ENCODE measurements at regions not wholly inside any gene's neighbourhood (a gene's known extent, or its start where the extent isn't known, plus 50 kb on each side); places are given as distances from the start of the nearest gene placed in this dataset.

DNA sequence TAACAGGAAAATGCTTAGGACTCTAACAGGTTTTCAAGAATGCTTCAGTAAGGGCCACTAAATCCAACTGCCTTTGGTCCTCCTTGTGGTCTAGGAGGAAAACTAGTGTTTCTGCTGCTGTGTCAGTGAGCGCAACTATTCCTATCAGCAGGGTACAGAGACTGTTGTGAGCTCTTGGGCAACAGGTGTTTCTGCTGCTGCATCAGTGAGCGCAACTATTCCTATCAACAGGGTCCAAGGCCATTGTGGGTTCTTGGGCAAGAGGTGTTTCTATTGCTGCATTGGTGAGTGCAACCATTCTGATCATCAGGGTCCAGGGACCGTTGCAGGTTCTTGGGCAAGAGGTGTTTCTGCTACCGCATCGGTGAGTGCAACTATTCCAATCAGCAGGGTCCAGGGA lies 256.3 kb downstream of the CDH10 start:
- Histone ChIP-seq H3K9ac (ENCODE audit: low read depth, low read length) (no peak overlapping the region), H3K36me3 (ENCODE audit: control insufficient read depth, insufficient read depth, low read length) (no peaks in the 10 kb centered on the region), H3K27ac (ENCODE audit: low read depth, low read length) (no peak overlapping the region)

DNA sequence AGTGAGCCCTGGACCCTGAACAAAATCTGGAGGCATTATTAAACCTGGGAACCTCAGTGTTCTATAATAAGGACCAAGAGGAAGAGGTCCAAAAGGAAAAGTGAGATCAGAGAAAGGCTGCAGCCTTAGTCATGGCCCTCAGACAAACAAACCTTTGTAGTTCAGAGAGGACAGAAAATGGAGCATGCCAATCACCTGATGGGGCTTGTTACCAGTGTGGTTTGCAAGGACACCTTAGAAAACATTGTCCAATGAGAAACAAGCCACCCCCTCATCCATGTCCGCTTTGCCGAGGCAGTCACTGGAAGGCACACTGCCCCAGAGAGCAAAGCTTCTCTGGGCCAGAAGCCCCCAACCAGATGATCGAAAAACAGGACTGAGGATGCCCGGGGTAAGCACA lies 254.8 kb downstream of the CDH10 start:
- Histone ChIP-seq H3K9ac (ENCODE audit: low read depth, low read length) (no peak overlapping the region), H3K27me3 (ENCODE audit: control insufficient read depth, insufficient read depth, low read length) (no peaks in the 10 kb centered on the region), H3K27ac (ENCODE audit: low read depth, low read length) (no peak overlapping the region), H3K9me3 (ENCODE audit: control insufficient read depth, insufficient read depth, low read length) (no peaks in the 10 kb centered on the region), H3K36me3 (ENCODE audit: control insufficient read depth, insufficient read depth, low read length) (no peaks in the 10 kb centered on the region), H3K4me1 (ENCODE audit: control insufficient read depth, insufficient read depth, low read length) (no peaks in the 10 kb centered on the region), H3K4me3 (ENCODE audit: low read depth, low read length) (no peak overlapping the region)

More for the DNA sequence above, 256.3 kb downstream of the CDH10 start:
- Histone ChIP-seq H3K4me1 (ENCODE audit: control insufficient read depth, insufficient read depth, low read length) (no peaks in the 10 kb centered on the region), H3K4me3 (ENCODE audit: low read depth, low read length) (no peak overlapping the region), H3K27me3 (ENCODE audit: control insufficient read depth, insufficient read depth, low read length) (no peaks in the 10 kb centered on the region), H3K9me3 (ENCODE audit: control insufficient read depth, insufficient read depth, low read length) (no peaks in the 10 kb centered on the region)

DNA sequence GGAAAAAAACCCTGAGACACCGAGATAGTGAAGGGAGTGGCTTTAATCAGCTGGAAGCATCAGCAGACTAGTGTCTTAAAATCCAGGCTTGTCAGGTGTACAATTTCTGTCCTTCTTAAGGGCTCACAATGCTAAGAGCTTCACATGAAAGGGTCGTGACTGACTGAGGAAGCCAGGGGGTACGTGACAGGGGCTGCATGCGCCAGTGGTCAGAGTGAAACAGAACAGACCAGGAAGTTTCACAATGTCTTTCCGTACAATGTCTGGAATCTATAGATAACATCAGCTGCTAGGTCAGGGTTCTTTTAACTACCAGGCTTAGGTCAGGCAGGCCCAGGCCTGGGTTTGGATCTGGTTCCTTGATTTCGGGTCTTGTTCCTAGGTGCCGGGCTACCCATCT lies 253.0 kb downstream of the CDH10 start:
- H3K9ac ChIP-seq (ENCODE audit: low read depth, low read length), result no peak overlapping the region
- H3K27me3 ChIP-seq (ENCODE audit: control insufficient read depth, insufficient read depth, low read length), result no peaks in the 10 kb centered on the region
- no peaks in the 10 kb centered on the region for H3K4me1 ChIP-seq (ENCODE audit: control insufficient read depth, insufficient read depth, low read length)
- H3K27ac ChIP-seq (ENCODE audit: low read depth, low read length), result no peak overlapping the region
- no peaks in the 10 kb centered on the region for H3K9me3 ChIP-seq (ENCODE audit: control insufficient read depth, insufficient read depth, low read length)
- no peaks in the 10 kb centered on the region for H3K36me3 ChIP-seq (ENCODE audit: control insufficient read depth, insufficient read depth, low read length)
- H3K4me3 ChIP-seq (ENCODE audit: low read depth, low read length), result no peak overlapping the region

DNA sequence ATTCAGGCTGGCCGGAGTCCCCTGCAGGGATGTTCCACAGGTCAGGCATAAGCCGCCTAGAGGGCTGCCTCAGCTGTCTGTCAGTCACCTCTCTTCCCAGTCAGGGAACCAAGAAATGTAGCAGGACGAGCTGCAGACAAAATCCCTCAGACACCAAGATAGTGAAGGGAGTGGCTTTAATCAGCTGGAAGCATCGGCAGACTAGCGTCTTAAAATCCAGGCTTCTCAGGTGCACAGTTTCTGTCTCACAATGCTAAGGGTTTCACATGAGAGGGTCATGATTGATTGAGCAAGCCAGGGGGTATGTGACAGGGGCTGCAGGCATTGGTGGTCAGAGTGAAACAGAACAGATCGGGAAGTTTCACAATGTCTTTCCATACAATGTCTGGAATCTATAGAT lies 247.2 kb downstream of the CDH10 start:
- H3K4me3 ChIP-seq (ENCODE audit: low read depth, low read length), result no peak overlapping the region
- H3K27me3 ChIP-seq (ENCODE audit: control insufficient read depth, insufficient read depth, low read length), result no peaks in the 10 kb centered on the region
- no peaks in the 10 kb centered on the region for H3K4me1 ChIP-seq (ENCODE audit: control insufficient read depth, insufficient read depth, low read length)
- no peak overlapping the region for H3K9ac ChIP-seq (ENCODE audit: low read depth, low read length)
- no peaks in the 10 kb centered on the region for H3K36me3 ChIP-seq (ENCODE audit: control insufficient read depth, insufficient read depth, low read length)
- peaks cover 4% of the 10 kb centered on the region; the same call in 1 of the 2 replicates for H3K9me3 ChIP-seq (ENCODE audit: control insufficient read depth, insufficient read depth, low read length)
- H3K27ac ChIP-seq (ENCODE audit: low read depth, low read length), result no peak overlapping the region

DNA sequence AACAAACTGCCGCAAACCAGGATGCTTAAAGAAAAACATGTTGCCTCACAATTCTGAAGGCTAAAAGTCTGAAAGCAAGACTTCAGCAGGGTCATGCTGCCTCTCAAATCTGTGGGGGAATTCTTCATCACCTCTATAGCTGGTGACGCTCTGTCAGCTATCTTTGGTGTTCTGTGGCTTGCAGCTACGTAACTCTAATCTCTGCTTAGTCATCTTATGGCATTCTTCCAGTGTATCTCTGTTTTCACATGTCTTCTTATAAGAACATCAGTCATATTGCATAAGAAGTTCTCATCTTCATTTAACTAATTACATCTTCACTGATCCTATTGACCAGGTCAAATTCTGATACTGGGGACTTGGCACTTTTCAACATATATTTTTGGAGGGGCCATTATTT lies 243.0 kb downstream of the CDH10 start:
- no peak overlapping the region for H3K9ac ChIP-seq (ENCODE audit: low read depth, low read length)
- no peaks in the 10 kb centered on the region for H3K4me1 ChIP-seq (ENCODE audit: control insufficient read depth, insufficient read depth, low read length)
- no peaks in the 10 kb centered on the region for H3K36me3 ChIP-seq (ENCODE audit: control insufficient read depth, insufficient read depth, low read length)
- H3K9me3 ChIP-seq (ENCODE audit: control insufficient read depth, insufficient read depth, low read length), result peaks cover 4% of the 10 kb centered on the region; the same call in 1 of the 2 replicates
- no peak overlapping the region for H3K27ac ChIP-seq (ENCODE audit: low read depth, low read length)
- no peak overlapping the region for H3K4me3 ChIP-seq (ENCODE audit: low read depth, low read length)
- H3K27me3 ChIP-seq (ENCODE audit: control insufficient read depth, insufficient read depth, low read length), result no peaks in the 10 kb centered on the region

DNA sequence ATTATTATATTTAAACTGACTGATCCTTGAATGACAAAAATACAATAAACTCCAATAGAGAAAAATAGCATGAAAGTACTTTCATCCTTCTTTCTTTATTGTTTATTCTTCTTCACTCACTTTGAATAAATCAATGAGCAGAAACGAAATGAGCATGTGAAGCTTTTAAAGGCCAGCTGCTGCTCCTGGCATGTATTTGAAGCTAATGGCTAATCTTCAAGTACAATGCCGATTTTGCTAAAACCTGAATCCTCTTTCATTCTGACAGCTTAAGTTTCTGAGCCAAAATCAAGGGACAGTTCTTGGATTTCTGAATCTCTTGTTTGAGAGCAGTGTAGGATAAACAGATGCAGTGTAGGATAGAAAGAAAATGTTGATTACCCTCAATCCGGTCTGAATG lies 237.3 kb downstream of the CDH10 start:
- Histone ChIP-seq H3K27ac (ENCODE audit: low read depth, low read length) (no peak overlapping the region), H3K27me3 (ENCODE audit: control insufficient read depth, insufficient read depth, low read length) (no peaks in the 10 kb centered on the region), H3K9ac (ENCODE audit: low read depth, low read length) (no peak overlapping the region), H3K9me3 (ENCODE audit: control insufficient read depth, insufficient read depth, low read length) (no peaks in the 10 kb centered on the region), H3K4me1 (ENCODE audit: control insufficient read depth, insufficient read depth, low read length) (no peaks in the 10 kb centered on the region), H3K4me3 (ENCODE audit: low read depth, low read length) (no peak overlapping the region), H3K36me3 (ENCODE audit: control insufficient read depth, insufficient read depth, low read length) (no peaks in the 10 kb centered on the region)

DNA sequence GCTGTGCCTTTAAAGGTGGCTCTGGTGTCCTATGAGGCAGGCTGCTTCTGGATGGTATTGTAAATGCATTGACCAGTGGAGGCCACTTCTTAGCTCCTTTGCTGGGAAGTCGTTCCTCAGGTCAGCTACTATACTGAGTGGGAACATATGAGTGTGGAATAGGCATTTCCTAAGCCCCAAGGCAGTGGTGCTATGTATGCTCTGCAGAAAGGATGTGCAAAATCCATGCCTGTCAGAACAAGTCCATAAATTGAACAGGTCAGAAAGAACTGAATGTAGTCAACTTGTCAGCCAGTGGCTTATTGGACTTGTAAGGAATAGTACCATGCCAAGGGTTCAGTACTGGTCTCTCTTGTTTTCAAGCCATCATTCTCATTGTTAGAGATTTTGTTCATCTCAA lies 216.4 kb downstream of the CDH10 start:
- H3K27me3 ChIP-seq (ENCODE audit: control insufficient read depth, insufficient read depth, low read length), result no peaks in the 10 kb centered on the region
- H3K9ac ChIP-seq (ENCODE audit: low read depth, low read length), result no peak overlapping the region
- H3K36me3 ChIP-seq (ENCODE audit: control insufficient read depth, insufficient read depth, low read length), result no peaks in the 10 kb centered on the region
- H3K27ac ChIP-seq (ENCODE audit: low read depth, low read length), result no peak overlapping the region
- peaks cover 3% of the 10 kb centered on the region; the same call in 1 of the 2 replicates for H3K9me3 ChIP-seq (ENCODE audit: control insufficient read depth, insufficient read depth, low read length)
- no peaks in the 10 kb centered on the region for H3K4me1 ChIP-seq (ENCODE audit: control insufficient read depth, insufficient read depth, low read length)
- no peak overlapping the region for H3K4me3 ChIP-seq (ENCODE audit: low read depth, low read length)

DNA sequence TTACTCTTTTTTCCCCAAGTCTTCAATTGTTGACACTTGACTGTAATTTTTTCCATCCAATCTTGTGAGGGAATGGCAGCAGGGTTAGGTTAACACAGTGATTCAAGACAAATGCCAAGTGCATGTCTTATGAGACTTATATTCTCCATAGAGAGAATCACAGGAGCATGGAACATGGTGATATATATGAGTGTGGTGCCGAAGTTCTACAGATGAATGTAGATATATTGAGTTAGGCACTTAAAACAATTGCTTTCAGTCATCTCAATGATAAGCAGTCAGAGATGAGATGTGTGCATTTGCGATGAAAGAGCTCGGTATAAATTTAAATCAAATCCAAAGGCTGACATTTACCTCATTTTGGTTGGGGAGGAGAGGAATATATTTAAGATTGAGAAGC lies 211.2 kb downstream of the CDH10 start:
- H3K9me3 ChIP-seq (ENCODE audit: control insufficient read depth, insufficient read depth, low read length), result peaks cover 3% of the 10 kb centered on the region; the same call in 1 of the 2 replicates
- no peaks in the 10 kb centered on the region for H3K4me1 ChIP-seq (ENCODE audit: control insufficient read depth, insufficient read depth, low read length)
- H3K36me3 ChIP-seq (ENCODE audit: control insufficient read depth, insufficient read depth, low read length), result no peaks in the 10 kb centered on the region
- no peak overlapping the region for H3K27ac ChIP-seq (ENCODE audit: low read depth, low read length)
- H3K4me3 ChIP-seq (ENCODE audit: low read depth, low read length), result no peak overlapping the region
- H3K27me3 ChIP-seq (ENCODE audit: control insufficient read depth, insufficient read depth, low read length), result no peaks in the 10 kb centered on the region
- H3K9ac ChIP-seq (ENCODE audit: low read depth, low read length), result no peak overlapping the region

All from HUES48 (cell line).